Lower leg skin (tissue), 3 donors: ENCODE measurements at regions not wholly inside any gene's neighbourhood (a gene's known extent, or its start where the extent isn't known, plus 50 kb on each side); places are given as distances from the start of the nearest gene placed in this dataset.

Experiments
- CTCF ChIP-seq, 3 donors: fragments of 450-650 bp; IDR thresholded peaks; one replicate each; pipeline ENCODE4 v1.5.1; 2016; ENCODE audit warnings: antibody characterized with exemption in 3 of 3, mild to moderate bottlenecking in 3 of 3, moderate library complexity in 2 of 3
- POLR2A ChIP-seq, 2 donors: fragments of 450-650 bp; IDR thresholded peaks; one replicate each; pipeline ENCODE4 v1.6.1; 2016 to 2017; ENCODE audit warnings: antibody characterized with exemption in 2 of 2, mild to moderate bottlenecking in 1 of 2, moderate library complexity in 1 of 2

- TF ChIP-seq CTCF (IDR thresholded peaks at IDR 0.05) (no peak), POLR2A (IDR thresholded peaks at IDR 0.05) (no peak)
These were observed 285.3 kb upstream of the TMEM161B start for GRCh38 chr5:88553986-88554385.
